Progenitor cell of endocrine pancreas (in vitro differentiated cells): ENCODE measurements at regions not wholly inside any gene's neighbourhood (a gene's known extent, or its start where the extent isn't known, plus 50 kb on each side); places are given as distances from the start of the nearest gene placed in this dataset.
A peak's percentile ranks its signal among the peaks of the same experiment; 100 is the strongest.

Experiments used
- DNase-seq: peaks from one replicate; pipeline ENCODE4 v3.0.0; 2021; ENCODE audit warnings: low spot score; ENCODE audit not compliant: unreplicated experiment
- H3K27ac Mint-ChIP-seq: 2 replicates; pipeline ENCODE4 v1.8.0; 2021; ENCODE audit warnings: mild to moderate bottlenecking, moderate library complexity, mixed read lengths
- H3K27me3 Mint-ChIP-seq: 2 replicates; pipeline ENCODE4 v1.8.0; 2021; ENCODE audit warnings: mixed read lengths
- H3K36me3 Mint-ChIP-seq: 2 replicates; pipeline ENCODE4 v1.8.0; 2022; ENCODE audit warnings: mixed read lengths; ENCODE audit not compliant: insufficient read depth
- H3K4me1 Mint-ChIP-seq: 2 replicates; pipeline ENCODE4 v1.8.0; 2021; ENCODE audit warnings: low read depth, mixed read lengths
- H3K4me3 Mint-ChIP-seq: 2 replicates; pipeline ENCODE4 v1.8.0; 2021; ENCODE audit warnings: low read depth, mild to moderate bottlenecking, moderate library complexity, mixed read lengths
- H3K9me3 Mint-ChIP-seq: 2 replicates; pipeline ENCODE4 v1.8.0; 2021; ENCODE audit warnings: low read depth, mixed read lengths
- CTCF ChIP-seq: fragments of 200-600 bp; sonication (generic); IDR thresholded peaks from one replicate; pipeline ENCODE4 v1.5.0; 2021; ENCODE audit warnings: antibody characterized with exemption, mild to moderate bottlenecking; ENCODE audit not compliant: unreplicated experiment

- Mint-ChIP-seq H3K9me3 (no peaks in the 10 kb centered on the region), H3K36me3 (no peaks in the 10 kb centered on the region), H3K4me3 (no peak overlapping the region), H3K4me1 (peaks cover 10% of the 10 kb centered on the region), H3K27me3 (no peaks in the 10 kb centered on the region), H3K27ac (no peak overlapping the region)
- DNase-seq, result no peak
- TF ChIP-seq CTCF, result no peak
Measured at GRCh38 chr6:12229332-12229731, 60.8 kb upstream of the EDN1 start.

GRCh38 chr6:12230523-12230922, 59.6 kb upstream of the EDN1 start:
- Mint-ChIP-seq H3K36me3 (no peaks in the 10 kb centered on the region), H3K27me3 (no peaks in the 10 kb centered on the region)
- no peak for TF ChIP-seq CTCF

GRCh38 chr6:12232339-12232738, 57.8 kb upstream of the EDN1 start:
- no peak for TF ChIP-seq CTCF
- H3K4me3 Mint-ChIP-seq, result no peak overlapping the region
- H3K36me3 Mint-ChIP-seq, result no peaks in the 10 kb centered on the region
- no peak overlapping the region for H3K27ac Mint-ChIP-seq
- H3K4me1 Mint-ChIP-seq, result peaks cover 10% of the 10 kb centered on the region
- H3K27me3 Mint-ChIP-seq, result no peaks in the 10 kb centered on the region
- no peaks in the 10 kb centered on the region for H3K9me3 Mint-ChIP-seq
- no peak for DNase-seq

More at GRCh38 chr6:12230523-12230922, 59.6 kb upstream of the EDN1 start:
- Mint-ChIP-seq H3K4me1 (peaks cover 10% of the 10 kb centered on the region), H3K4me3 (no peak overlapping the region), H3K27ac (peak overlapping the region; percentile 40), H3K9me3 (no peaks in the 10 kb centered on the region)
- DNase-seq, result no peak

GRCh38 chr6:12232821-12233220, 57.3 kb upstream of the EDN1 start:
- H3K36me3 Mint-ChIP-seq, result no peaks in the 10 kb centered on the region
- TF ChIP-seq CTCF, result no peak
- H3K9me3 Mint-ChIP-seq, result no peaks in the 10 kb centered on the region
- DNase-seq, result no peak
- no peak overlapping the region for H3K27ac Mint-ChIP-seq
- H3K4me3 Mint-ChIP-seq, result no peak overlapping the region
- H3K27me3 Mint-ChIP-seq, result no peaks in the 10 kb centered on the region
- H3K4me1 Mint-ChIP-seq, result peaks cover 10% of the 10 kb centered on the region

GRCh38 chr6:12233693-12234571, 56.2 kb upstream of the EDN1 start:
- DNase-seq, result no peak
- Mint-ChIP-seq H3K27me3 (no peaks in the 10 kb centered on the region), H3K27ac (no peak overlapping the region), H3K4me3 (no peak overlapping the region), H3K36me3 (no peaks in the 10 kb centered on the region), H3K9me3 (no peaks in the 10 kb centered on the region), H3K4me1 (peaks cover 8% of the 10 kb centered on the region)
- TF ChIP-seq CTCF, result peak; percentile 61
